Upper lobe of left lung (tissue), 6 donors: ENCODE measurements at regions not wholly inside any gene's neighbourhood (a gene's known extent, or its start where the extent isn't known, plus 50 kb on each side); places are given as distances from the start of the nearest gene placed in this dataset.

ENCODE experiments used
- ATAC-seq, 2 donors: fragments of 200-7000 bp; cut with Tn5 transposase; one replicate each; pipeline ENCODE4 v1.9.1; 2022; ENCODE audit warnings: mild to moderate bottlenecking in 2 of 2, moderate library complexity in 2 of 2; ENCODE audit not compliant: low FRiP score in 2 of 2
- DNase-seq, 2 donors: peaks; one replicate each; pipeline ENCODE4 v3.0.0-alpha.2; 2019 to 2020
- H3K27ac ChIP-seq, 4 donors: fragments of 200-600 bp; sonication (generic); one replicate each; pipeline ENCODE4 v1.5.1; 2016 to 2019
- H3K27me3 ChIP-seq, 4 donors: fragments of 200-600 bp; sonication (generic); one replicate each; pipeline ENCODE4 v1.5.1; 2017 to 2019
- H3K36me3 ChIP-seq, 4 donors: fragments of 200-600 bp; sonication (generic); one replicate each; pipeline ENCODE4 v1.5.1; 2016 to 2019
- H3K4me1 ChIP-seq, 4 donors: fragments of 200-600 bp; sonication (generic); one replicate each; pipeline ENCODE4 v1.5.1; 2018 to 2019
- H3K4me3 ChIP-seq, 4 donors: fragments of 200-600 bp; sonication (generic); one replicate each; pipeline ENCODE4 v1.5.1; 2017 to 2019; ENCODE audit warnings: mild to moderate bottlenecking in 2 of 4, moderate library complexity in 1 of 4
- H3K9me3 ChIP-seq, 4 donors: fragments of 200-600 bp; sonication (generic); one replicate each; pipeline ENCODE4 v1.5.1; 2018 to 2019
- EP300 ChIP-seq, 4 donors: sonication (generic); formaldehyde crosslinking; IDR thresholded peaks; one replicate each; pipeline ENCODE4 v1.5.1; 2017; ENCODE audit warnings: antibody characterized with exemption in 4 of 4, control low read depth in 2 of 4
- POLR2A ChIP-seq, 4 donors: fragments of 450-650 bp; IDR thresholded peaks; one replicate each; pipeline ENCODE4 v1.5.1; 2016 to 2017; ENCODE audit warnings: antibody characterized with exemption in 4 of 4, mild to moderate bottlenecking in 2 of 4
- POLR2AphosphoS5 ChIP-seq, 2 donors: sonication (generic); formaldehyde crosslinking; IDR thresholded peaks; one replicate each; pipeline ENCODE4 v1.5.1; 2017; ENCODE audit warnings: antibody characterized with exemption in 2 of 2
- WGBS, 2 donors: methylation state at CpG; one replicate each; pipeline ENCODE4 v1.1.5; 2017 to 2018; 5-methylcytosine and 5-hydroxymethylcytosine counted together
- TF ChIP-seq, protein P1 (sequence below), 6 experiments: fragments of 450-650 bp in 4 of 6; fragments of 200-600 bp in 2 of 6; sonication (generic) in 2 of 6; IDR thresholded peaks; one replicate each; pipeline ENCODE4 v1.5.1; 2016 to 2019; ENCODE audit warnings: antibody characterized with exemption in 6 of 6
- donor health status: DM: no; HTN: no; CAD: no; lungs with moderate emphysema.
- donor health status: DM: no; HTN: yes; CAD: no; lungs with severe emphysema.

DNA sequence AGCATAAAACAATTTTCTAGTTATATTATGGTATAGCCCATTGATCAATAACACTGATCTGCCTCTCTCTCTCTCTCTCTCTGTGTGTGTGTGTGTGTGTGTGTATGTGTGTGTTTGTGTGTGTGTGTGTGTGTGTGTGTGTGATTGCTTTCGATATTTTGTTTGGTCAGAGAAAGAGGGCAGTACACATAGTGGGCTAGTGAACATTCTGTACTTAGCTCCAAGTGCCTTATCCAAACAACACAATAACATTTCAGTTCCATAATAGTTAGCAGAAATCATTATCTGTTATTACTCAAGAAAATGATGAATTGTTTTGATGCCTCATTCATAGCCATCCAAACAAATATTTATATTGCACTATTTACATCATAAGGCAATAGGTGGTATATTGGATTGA, 979.1 kb upstream of the CITED2 start:
- Histone ChIP-seq H3K4me3 (no peak overlapping the region), H3K9me3 (no peaks in the 10 kb centered on the region), H3K27me3 (no peaks in the 10 kb centered on the region), H3K27ac (no peak overlapping the region), H3K4me1 (no peaks in the 10 kb centered on the region), H3K36me3 (no peaks in the 10 kb centered on the region)
- ATAC-seq (no peak), DNase-seq (no peak)
- TF ChIP-seq POLR2A (IDR thresholded peaks at IDR 0.05) = no peak
- TF ChIP-seq, protein P1, sequence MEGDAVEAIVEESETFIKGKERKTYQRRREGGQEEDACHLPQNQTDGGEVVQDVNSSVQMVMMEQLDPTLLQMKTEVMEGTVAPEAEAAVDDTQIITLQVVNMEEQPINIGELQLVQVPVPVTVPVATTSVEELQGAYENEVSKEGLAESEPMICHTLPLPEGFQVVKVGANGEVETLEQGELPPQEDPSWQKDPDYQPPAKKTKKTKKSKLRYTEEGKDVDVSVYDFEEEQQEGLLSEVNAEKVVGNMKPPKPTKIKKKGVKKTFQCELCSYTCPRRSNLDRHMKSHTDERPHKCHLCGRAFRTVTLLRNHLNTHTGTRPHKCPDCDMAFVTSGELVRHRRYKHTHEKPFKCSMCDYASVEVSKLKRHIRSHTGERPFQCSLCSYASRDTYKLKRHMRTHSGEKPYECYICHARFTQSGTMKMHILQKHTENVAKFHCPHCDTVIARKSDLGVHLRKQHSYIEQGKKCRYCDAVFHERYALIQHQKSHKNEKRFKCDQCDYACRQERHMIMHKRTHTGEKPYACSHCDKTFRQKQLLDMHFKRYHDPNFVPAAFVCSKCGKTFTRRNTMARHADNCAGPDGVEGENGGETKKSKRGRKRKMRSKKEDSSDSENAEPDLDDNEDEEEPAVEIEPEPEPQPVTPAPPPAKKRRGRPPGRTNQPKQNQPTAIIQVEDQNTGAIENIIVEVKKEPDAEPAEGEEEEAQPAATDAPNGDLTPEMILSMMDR (IDR thresholded peaks at IDR 0.05) = no peak
- no peak for TF ChIP-seq EP300 (IDR thresholded peaks at IDR 0.05)
- TF ChIP-seq POLR2AphosphoS5 (IDR thresholded peaks at IDR 0.05) = no peak
- WGBS, 2 donors = 60 to 82% methylated on average over 1 of the region's 1 CpG

- 43 to 47% methylated on average over 5 of the region's 5 CpGs for WGBS, 2 donors
- no peaks in the 10 kb centered on the region for H3K36me3 ChIP-seq
- no peak for DNase-seq
- no peaks in the 10 kb centered on the region for H3K9me3 ChIP-seq
- H3K27me3 ChIP-seq = no peaks in the 10 kb centered on the region
- H3K4me3 ChIP-seq = no peak overlapping the region
- TF ChIP-seq, protein P1 (IDR thresholded peaks at IDR 0.05) = no peak
- TF ChIP-seq POLR2A (IDR thresholded peaks at IDR 0.05) (no peak), EP300 (IDR thresholded peaks at IDR 0.05) (peak in 1 of 4 donors; percentile 38), POLR2AphosphoS5 (IDR thresholded peaks at IDR 0.05) (peak in 1 of 2 donors; percentile 41)
- no peak for ATAC-seq
- H3K4me1 ChIP-seq = peaks cover 0 to 12% (median 6%) of the 10 kb centered on the region in 4 donors
- peak overlapping the region in 1 of 4 donors; percentile 17 for H3K27ac ChIP-seq
Measured at GRCh38 chr6:140346428-140346827, 972.0 kb upstream of the CITED2 start.

- peak overlapping the region in 3 of 4 donors; percentile 35 to 54 (median 43) for H3K27ac ChIP-seq
- H3K36me3 ChIP-seq = no peaks in the 10 kb centered on the region
- ATAC-seq (no peak), DNase-seq (no peak)
- peaks cover 0 to 12% (median 6%) of the 10 kb centered on the region in 4 donors for H3K4me1 ChIP-seq
- H3K4me3 ChIP-seq = no peak overlapping the region
- WGBS, 2 donors = 70 to 82% methylated on average over 3 of the region's 3 CpGs
- H3K9me3 ChIP-seq = no peaks in the 10 kb centered on the region
- H3K27me3 ChIP-seq = no peaks in the 10 kb centered on the region
- TF ChIP-seq POLR2AphosphoS5 (IDR thresholded peaks at IDR 0.05) (no peak), EP300 (IDR thresholded peaks at IDR 0.05) (no peak), POLR2A (IDR thresholded peaks at IDR 0.05) (no peak)
- TF ChIP-seq, protein P1 (IDR thresholded peaks at IDR 0.05) = no peak
Measured at GRCh38 chr6:140345935-140346334, 971.5 kb upstream of the CITED2 start.

- Histone ChIP-seq H3K27ac (no peak overlapping the region), H3K27me3 (no peaks in the 10 kb centered on the region), H3K9me3 (no peaks in the 10 kb centered on the region), H3K4me3 (no peak overlapping the region), H3K4me1 (peaks cover 0 to 12% (median 6%) of the 10 kb centered on the region in 4 donors), H3K36me3 (no peaks in the 10 kb centered on the region)
- DNase-seq = no peak
- TF ChIP-seq EP300 (IDR thresholded peaks at IDR 0.05) (no peak), POLR2A (IDR thresholded peaks at IDR 0.05) (no peak), POLR2AphosphoS5 (IDR thresholded peaks at IDR 0.05) (no peak)
- TF ChIP-seq, protein P1 (IDR thresholded peaks at IDR 0.05) = no peak
- WGBS, 2 donors = 98 to 100% methylated on average over 1 of the region's 1 CpG
- ATAC-seq = no peak
Measured at GRCh38 chr6:140344142-140344913, 969.9 kb upstream of the CITED2 start.

DNA sequence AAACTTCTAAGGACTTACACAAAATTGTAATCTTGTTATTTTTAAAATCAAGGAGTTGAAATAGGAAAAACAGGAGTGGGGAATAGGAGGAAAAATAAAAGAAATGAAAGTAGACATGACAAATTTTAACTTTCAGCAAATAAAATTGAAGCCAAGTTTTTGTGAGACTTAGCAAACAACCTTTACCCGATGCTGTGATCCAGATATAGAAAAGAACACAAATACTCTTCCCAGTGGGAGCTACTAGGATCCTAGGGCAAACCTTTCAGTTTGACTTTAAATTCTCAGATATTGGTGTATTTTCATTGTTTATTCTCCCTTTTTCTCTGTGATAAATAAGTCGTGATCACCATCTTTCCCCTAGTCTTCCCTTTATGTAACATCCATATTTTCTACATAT, 968.7 kb upstream of the CITED2 start:
- WGBS, 2 donors = 77 to 88% methylated on average over 2 of the region's 2 CpGs
- TF ChIP-seq POLR2A (IDR thresholded peaks at IDR 0.05) (no peak), EP300 (IDR thresholded peaks at IDR 0.05) (no peak), POLR2AphosphoS5 (IDR thresholded peaks at IDR 0.05) (no peak)
- TF ChIP-seq, protein P1 (IDR thresholded peaks at IDR 0.05) = no peak
- no peaks in the 10 kb centered on the region for H3K9me3 ChIP-seq

More for the DNA sequence above, 968.7 kb upstream of the CITED2 start:
- Histone ChIP-seq H3K27ac (no peak overlapping the region), H3K36me3 (no peaks in the 10 kb centered on the region), H3K4me1 (peaks cover 0 to 12% (median 6%) of the 10 kb centered on the region in 4 donors), H3K4me3 (no peak overlapping the region), H3K27me3 (no peaks in the 10 kb centered on the region)
- ATAC-seq (no peak), DNase-seq (no peak)
